ENCODE measurements at regions not wholly inside any gene's neighbourhood (a gene's known extent, or its start where the extent isn't known, plus 50 kb on each side); places are given as distances from the start of the nearest gene placed in this dataset.

DNA sequence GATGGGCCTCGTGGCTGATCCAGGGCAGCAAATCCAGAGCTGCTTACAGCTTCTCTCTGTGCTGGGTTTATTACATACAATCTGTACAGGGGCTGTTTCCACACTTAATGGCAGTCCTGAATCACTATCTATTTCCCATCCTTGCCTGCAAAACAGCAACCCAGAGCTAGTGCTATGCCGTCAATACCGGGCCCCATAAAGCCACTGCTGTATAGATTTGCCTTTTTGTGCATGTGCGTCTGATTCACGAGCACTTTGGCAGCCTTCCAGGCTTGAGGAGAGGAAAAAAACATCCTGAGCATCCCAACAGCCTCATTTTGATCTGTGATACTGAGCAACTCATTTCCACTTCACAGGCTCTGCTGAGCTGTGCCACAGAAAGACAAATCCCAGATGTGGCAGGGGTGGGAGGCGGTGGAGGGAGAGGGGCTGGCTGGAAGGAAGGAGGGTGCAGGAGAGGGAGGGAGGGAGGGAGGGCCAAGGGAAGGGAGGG, 65.2 kb upstream of the TARBP1 start:
- Histone ChIP-seq H3K4me1 (peaks cover 70% of the 10 kb centered on the region), H3K36me3 (ENCODE audit: insufficient read depth in 1 of 2, low read depth in 1 of 2) (no peaks in the 10 kb centered on the region), H3K27me3 (ENCODE audit: insufficient read depth in 3 of 3, low read length in 2 of 3) (no peaks in the 10 kb centered on the region), H3K27ac (peak overlapping the region; percentile 98), H3K4me3 (no peak overlapping the region), H3K9me3 (no peaks in the 10 kb centered on the region)
- TF ChIP-seq, protein P1, sequence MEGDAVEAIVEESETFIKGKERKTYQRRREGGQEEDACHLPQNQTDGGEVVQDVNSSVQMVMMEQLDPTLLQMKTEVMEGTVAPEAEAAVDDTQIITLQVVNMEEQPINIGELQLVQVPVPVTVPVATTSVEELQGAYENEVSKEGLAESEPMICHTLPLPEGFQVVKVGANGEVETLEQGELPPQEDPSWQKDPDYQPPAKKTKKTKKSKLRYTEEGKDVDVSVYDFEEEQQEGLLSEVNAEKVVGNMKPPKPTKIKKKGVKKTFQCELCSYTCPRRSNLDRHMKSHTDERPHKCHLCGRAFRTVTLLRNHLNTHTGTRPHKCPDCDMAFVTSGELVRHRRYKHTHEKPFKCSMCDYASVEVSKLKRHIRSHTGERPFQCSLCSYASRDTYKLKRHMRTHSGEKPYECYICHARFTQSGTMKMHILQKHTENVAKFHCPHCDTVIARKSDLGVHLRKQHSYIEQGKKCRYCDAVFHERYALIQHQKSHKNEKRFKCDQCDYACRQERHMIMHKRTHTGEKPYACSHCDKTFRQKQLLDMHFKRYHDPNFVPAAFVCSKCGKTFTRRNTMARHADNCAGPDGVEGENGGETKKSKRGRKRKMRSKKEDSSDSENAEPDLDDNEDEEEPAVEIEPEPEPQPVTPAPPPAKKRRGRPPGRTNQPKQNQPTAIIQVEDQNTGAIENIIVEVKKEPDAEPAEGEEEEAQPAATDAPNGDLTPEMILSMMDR (IDR thresholded peaks at IDR 0.05): no peak
- DNase-seq: peak; percentile 62 to 68
- intact Hi-C loops (cut with DNase I): no loop called here
- ATAC-seq: peak; percentile 20 to 60 (median 42)
- 11 to 19% (median 11%) methylated on average over 5 to 6 of the region's 6 CpGs for WGBS, 3 donors

DNA sequence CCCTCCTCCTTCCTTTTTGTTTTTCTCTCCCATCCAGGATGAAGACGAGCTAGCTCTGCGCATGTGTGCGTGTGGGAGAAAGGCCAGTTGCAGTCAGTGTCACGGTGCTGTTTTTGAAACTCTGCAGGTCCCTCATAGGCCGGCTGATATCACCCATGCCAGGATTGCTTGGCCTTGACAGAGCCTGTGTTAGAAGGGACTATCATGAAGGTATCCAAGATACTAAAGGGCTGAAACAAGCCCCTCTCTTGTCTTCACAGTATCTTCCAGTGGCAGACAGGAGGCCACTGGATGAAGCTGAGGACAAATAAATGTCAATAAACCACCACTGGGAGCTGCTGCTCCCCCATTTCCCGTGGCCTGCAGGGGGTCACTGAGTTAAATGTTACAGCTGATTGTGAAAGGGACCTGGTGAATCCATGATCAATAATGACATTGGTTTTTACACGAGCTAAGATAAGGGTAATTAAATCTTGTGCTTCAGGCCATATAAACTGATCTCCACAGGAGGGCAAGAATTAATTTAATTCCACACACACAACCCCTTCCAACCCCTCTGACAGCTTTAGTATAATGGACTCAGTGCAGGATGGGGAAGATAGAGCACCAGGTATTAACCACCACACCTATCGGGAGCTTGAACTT, 64.6 kb upstream of the TARBP1 start:
- H3K4me1 ChIP-seq: peaks cover 72% of the 10 kb centered on the region
- intact Hi-C loops (cut with DNase I): no loop called here

DNA sequence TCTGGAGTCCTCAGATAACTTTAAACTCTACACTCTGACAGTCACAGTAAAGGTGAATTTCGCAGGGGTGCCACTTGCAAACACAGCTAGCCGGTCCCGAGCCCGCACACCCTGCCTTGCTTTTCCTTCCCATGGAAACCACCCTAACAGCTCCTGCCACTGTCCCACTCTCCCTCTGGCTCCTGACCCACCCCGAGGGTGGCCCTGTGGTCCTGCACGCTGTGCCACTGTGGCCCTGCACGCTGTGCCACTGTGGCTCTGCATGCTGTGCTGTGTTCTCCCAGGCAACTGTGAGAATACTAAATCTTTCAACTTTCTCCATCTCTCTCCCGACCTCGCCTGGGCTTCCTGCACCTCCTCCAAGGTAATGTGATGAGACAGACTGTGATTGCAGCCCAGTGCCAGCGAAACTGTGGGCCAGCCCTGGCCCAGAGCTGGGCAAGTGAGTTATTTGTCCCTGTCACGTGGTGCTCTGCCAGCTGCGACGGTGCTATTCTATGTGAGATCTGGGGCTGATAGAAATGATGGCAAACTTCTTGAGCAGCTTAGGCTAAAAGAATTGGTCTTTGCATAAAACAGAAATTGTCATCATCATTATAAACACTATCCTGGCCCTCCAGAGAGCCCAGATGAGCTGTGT, 63.4 kb upstream of the TARBP1 start:
- Histone ChIP-seq H3K27ac (peak overlapping the region; percentile 98), H3K4me3 (no peak overlapping the region), H3K36me3 (ENCODE audit: insufficient read depth in 1 of 2, low read depth in 1 of 2) (no peaks in the 10 kb centered on the region), H3K9me3 (no peaks in the 10 kb centered on the region), H3K4me1 (peaks cover 85% of the 10 kb centered on the region), H3K27me3 (ENCODE audit: insufficient read depth in 3 of 3, low read length in 2 of 3) (no peaks in the 10 kb centered on the region)
- TF ChIP-seq, protein P1 (IDR thresholded peaks at IDR 0.05): no peak
- intact Hi-C loops (cut with DNase I): no loop called here
- peak; percentile 68 to 75 (median 72) for ATAC-seq
- WGBS, 3 donors: 39 to 55% (median 41%) methylated on average over 13 of the region's 13 CpGs
- DNase-seq: peak; percentile 57 to 87

More for the DNA sequence above, 64.6 kb upstream of the TARBP1 start:
- WGBS, 3 donors: 22 to 46% (median 34%) methylated on average over 8 of the region's 8 CpGs
- DNase-seq: peak in 1 of 2 donors; percentile 73
- TF ChIP-seq, protein P1 (IDR thresholded peaks at IDR 0.05): no peak
- no peaks in the 10 kb centered on the region for H3K27me3 ChIP-seq (ENCODE audit: insufficient read depth in 3 of 3, low read length in 2 of 3)
- H3K4me3 ChIP-seq: no peak overlapping the region
- ATAC-seq: peak; percentile 32 to 62 (median 55)
- H3K36me3 ChIP-seq (ENCODE audit: insufficient read depth in 1 of 2, low read depth in 1 of 2): no peaks in the 10 kb centered on the region
- no peaks in the 10 kb centered on the region for H3K9me3 ChIP-seq
- peak overlapping the region; percentile 98 for H3K27ac ChIP-seq

DNA sequence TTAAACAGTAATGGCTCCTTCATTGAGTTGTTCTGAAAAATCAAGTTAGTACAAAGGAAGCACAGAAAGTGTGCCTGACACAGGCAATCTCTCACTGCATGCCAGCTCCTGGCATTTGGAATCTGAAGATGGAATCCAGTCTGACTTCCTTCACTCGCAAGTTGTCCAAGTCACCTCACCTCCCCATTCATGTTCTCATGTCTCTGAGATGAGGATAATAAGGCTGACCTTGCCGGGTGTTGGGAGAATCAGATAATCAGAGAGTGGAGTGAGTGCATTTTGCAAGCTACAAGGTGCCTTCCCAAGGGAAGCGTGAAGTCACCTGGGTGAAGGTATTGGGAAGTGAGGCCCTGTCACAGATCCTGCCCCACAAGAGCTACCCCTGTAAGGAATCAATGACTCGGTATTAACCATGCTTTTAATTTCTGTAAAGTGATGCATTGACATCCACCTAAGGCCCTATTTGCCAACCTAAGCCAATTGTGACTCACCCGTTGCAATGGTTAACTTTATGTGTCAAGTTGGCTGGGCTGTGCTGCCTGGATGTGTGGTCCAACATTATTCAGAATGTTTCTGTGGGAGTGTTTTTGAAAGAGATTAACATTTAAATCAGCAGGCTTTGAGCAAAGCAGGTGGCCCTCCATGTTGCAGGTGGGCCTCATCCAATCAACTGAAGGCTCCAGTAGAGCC, 62.5 kb upstream of the TARBP1 start:
- WGBS, 3 donors: 68 to 80% (median 70%) methylated on average over 5 of the region's 5 CpGs
- Histone ChIP-seq H3K27me3 (ENCODE audit: insufficient read depth in 3 of 3, low read length in 2 of 3) (no peaks in the 10 kb centered on the region), H3K27ac (peak overlapping the region; percentile 98), H3K4me1 (peaks cover 93% of the 10 kb centered on the region), H3K4me3 (no peak overlapping the region), H3K9me3 (no peaks in the 10 kb centered on the region), H3K36me3 (ENCODE audit: insufficient read depth in 1 of 2, low read depth in 1 of 2) (no peaks in the 10 kb centered on the region)
- DNase-seq: no peak
- intact Hi-C loops (cut with DNase I): loop anchor here in 1 of 2 donors (2.0 kb wide), 1 partner anchor 41 kb away; no protein-coding TSS in a partner anchor
- TF ChIP-seq, protein P1 (IDR thresholded peaks at IDR 0.05): no peak
- ATAC-seq: no peak
